WTC11 (cell line): ENCODE measurements at regions not wholly inside any gene's neighbourhood (a gene's known extent, or its start where the extent isn't known, plus 50 kb on each side); places are given as distances from the start of the nearest gene placed in this dataset.

Source experiments
- CREB1 ChIP-seq: sonication (generic); formaldehyde crosslinking; IDR thresholded peaks from 2 replicates; pipeline ENCODE4 v1.8.0; 2023; ENCODE audit warnings: mild to moderate bottlenecking, missing genetic modification reagents
- CTCF ChIP-seq: fragments of 200-600 bp; IDR thresholded peaks from 2 replicates; pipeline ENCODE4 v1.8.0; 2022; ENCODE audit warnings: antibody characterized with exemption
- E2F4 ChIP-seq: sonication (generic); formaldehyde crosslinking; IDR thresholded peaks from 2 replicates; pipeline ENCODE4 v1.8.1; 2022; ENCODE audit warnings: low read depth, mild to moderate bottlenecking, moderate library complexity, missing genetic modification reagents, borderline replicate concordance
- GABPB1 ChIP-seq: sonication (generic); formaldehyde crosslinking; IDR thresholded peaks from 2 replicates; pipeline ENCODE4 v1.8.1; 2023; ENCODE audit warnings: mild to moderate bottlenecking, missing genetic modification reagents
- MLX ChIP-seq: sonication (generic); formaldehyde crosslinking; IDR thresholded peaks from 2 replicates; pipeline ENCODE4 v1.8.1; 2023; ENCODE audit warnings: mild to moderate bottlenecking, missing genetic modification reagents, moderate library complexity
- NR1H2 ChIP-seq: sonication (generic); formaldehyde crosslinking; IDR thresholded peaks from 2 replicates; pipeline ENCODE4 v1.9.0; 2021; ENCODE audit warnings: mild to moderate bottlenecking, moderate library complexity, missing genetic modification reagents
- NR2C2 ChIP-seq: sonication (generic); formaldehyde crosslinking; IDR thresholded peaks from 2 replicates; pipeline ENCODE4 v1.8.0; 2022; ENCODE audit warnings: mild to moderate bottlenecking, missing genetic modification reagents
- TEAD4 ChIP-seq: sonication (generic); formaldehyde crosslinking; IDR thresholded peaks from 2 replicates; pipeline ENCODE4 v1.8.0; 2022; ENCODE audit warnings: mild to moderate bottlenecking, missing genetic modification reagents
- USF1 ChIP-seq: sonication (generic); formaldehyde crosslinking; IDR thresholded peaks from 2 replicates; pipeline ENCODE4 v1.8.0; 2022; ENCODE audit warnings: mild to moderate bottlenecking, missing genetic modification reagents

GRCh38 chr1:4318720-4319119 is 335.7 kb upstream of the AJAP1 start:
- TF ChIP-seq CTCF (no peak), E2F4 (CRISPR knock-in tag) (no peak), NR2C2 (no peak), USF1 (CRISPR knock-in tag) (no peak), MLX (CRISPR knock-in tag) (no peak), CREB1 (CRISPR knock-in tag) (no peak), GABPB1 (CRISPR knock-in tag) (no peak), TEAD4 (CRISPR knock-in tag) (no peak), NR1H2 (CRISPR knock-in tag) (no peak)
